Activated CD8-positive, alpha-beta memory T cell treated with anti-CD3 and anti-CD28 coated beads for 36 hours (primary cell): ENCODE measurements at regions not wholly inside any gene's neighbourhood (a gene's known extent, or its start where the extent isn't known, plus 50 kb on each side); places are given as distances from the start of the nearest gene placed in this dataset.
"Not testable (repeated sequence)": the region's sequence is repeated elsewhere in the genome, so short reads cannot be mapped to it uniquely, and the experiment has no call there.

Experiments
- CTCF ChIA-PET: fragments of 350-600 bp; sonication (Branson Sonifier 250); formaldehyde crosslinking; loops from one replicate; lab custom pipeline; 2021; ENCODE audit warnings: antibody characterized with exemption; lab: Charles Lee
- POLR2A ChIA-PET: fragments of 350-600 bp; sonication (Branson Sonifier 250); formaldehyde crosslinking; loops from one replicate; lab custom pipeline; 2021; ENCODE audit warnings: antibody characterized with exemption; lab: Charles Lee

DNA sequence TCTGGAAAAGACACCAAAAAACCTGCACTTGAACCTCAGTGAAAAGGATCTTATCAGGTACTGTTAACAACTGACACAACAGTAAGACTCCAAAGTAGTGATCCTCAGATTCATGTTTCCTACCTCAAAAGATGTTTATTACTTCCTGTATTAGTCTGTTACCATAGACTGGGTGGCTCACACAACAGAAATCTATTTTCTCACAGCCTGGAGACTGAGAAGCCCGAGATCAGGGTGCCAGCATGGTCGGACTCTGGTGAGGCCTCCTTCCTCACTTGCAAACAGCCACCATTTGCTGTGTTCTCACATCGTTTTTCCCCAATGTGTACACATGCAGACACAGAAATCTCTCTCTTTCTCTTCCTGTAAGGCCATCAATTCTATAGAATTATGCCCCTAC, 154.0 kb upstream of the THSD7A start:
- POLR2A ChIA-PET = no interaction called here
- CTCF ChIA-PET = no interaction called here

DNA sequence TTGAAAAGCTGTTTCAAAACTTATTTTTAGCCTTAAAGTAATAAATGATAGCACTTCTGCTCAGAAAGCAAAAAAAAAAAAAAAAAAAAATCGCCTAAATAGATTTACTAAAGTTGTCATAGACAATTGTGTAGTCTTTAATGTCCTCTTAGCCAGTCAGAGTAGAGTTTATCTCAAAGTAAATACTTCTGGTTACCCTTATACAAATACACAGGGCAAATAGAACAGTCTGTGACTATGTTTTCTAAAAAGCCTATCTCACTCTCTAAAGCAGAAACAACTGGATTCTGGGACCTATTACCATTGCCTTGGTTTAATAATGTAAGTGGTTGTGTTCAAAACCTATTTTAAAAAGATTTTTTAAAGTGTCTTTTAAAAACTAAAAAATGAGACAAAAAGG, 156.2 kb upstream of the THSD7A start:
- ChIA-PET CTCF (no interaction called here), POLR2A (no interaction called here)

DNA sequence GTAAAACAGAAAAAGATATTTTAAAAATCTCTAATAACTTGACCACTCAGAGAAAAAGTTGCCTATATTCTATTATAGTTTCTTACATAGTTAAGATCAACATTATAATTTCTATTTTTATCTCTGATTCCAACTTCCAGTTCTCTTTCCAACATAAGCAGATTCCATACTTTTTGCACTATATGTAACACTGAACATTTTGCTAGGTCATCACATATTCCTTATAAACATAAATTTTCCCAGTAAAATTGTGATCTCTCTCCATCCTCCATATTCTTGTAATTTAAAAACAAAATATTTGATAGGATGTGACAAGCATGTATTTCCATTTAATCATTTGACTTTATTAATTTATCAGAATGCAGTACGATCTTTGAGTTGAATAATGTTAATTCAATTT, 170.4 kb upstream of the THSD7A start:
- ChIA-PET POLR2A (no interaction called here), CTCF (no interaction called here)

DNA sequence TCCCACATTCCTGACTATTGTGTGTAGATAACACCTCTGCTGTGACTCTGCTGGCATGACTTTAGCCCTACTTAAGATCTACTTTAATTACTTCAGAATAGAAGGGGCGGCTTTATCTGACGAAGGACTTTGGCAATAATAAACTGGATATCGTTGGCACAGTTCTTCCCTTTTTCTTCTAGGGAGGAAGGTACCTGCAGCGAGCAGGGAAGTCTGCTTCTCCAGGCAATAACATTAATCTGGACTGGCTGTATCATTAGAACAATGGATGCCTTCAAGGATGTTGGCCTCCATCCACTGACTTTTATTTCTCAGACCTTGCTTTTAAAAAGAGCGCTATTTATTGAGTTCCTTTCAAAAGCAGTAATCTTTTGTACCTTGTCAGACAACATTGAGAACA, 172.6 kb upstream of the THSD7A start:
- ChIA-PET POLR2A (no interaction called here), CTCF (no interaction called here)

DNA sequence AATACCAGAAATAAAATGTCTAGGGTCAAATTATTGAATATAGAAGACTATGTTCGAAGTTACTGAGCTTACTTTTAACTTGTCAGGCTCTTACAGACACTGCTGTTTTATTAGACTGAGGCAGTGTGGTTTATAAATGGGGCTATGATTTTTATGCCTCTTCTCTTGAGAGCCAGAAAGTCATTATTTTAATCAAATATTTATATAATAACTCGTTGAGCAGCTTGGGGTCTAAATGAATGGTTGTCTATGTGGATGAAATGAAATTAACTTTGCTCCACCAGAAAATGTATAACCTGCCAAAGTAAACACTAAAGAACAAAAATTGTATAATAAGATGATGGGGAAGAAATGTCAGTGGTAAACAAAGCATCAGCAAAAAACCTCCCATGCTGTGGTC, 175.6 kb upstream of the THSD7A start:
- POLR2A ChIA-PET = no interaction called here
- CTCF ChIA-PET = no interaction called here

DNA sequence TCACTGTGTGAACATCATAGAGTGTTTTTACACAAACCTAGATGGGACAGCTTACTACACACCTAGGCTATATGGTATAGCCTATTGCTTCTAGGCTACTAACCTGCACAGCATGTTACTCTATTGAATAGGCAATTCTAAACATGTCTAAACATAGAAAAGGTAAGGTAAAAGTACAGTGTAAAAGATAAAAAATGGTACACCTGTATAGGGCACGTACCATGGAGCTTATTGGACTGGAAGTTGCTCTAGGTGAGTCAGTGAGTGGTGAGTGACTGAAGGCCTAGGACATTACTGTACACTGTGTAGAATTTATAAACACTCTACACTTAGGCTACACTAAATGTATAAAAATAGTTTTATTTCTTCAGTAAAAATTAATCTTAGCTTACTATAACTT, 182.0 kb upstream of the THSD7A start:
- CTCF ChIA-PET = no interaction called here
- POLR2A ChIA-PET = no interaction called here

DNA sequence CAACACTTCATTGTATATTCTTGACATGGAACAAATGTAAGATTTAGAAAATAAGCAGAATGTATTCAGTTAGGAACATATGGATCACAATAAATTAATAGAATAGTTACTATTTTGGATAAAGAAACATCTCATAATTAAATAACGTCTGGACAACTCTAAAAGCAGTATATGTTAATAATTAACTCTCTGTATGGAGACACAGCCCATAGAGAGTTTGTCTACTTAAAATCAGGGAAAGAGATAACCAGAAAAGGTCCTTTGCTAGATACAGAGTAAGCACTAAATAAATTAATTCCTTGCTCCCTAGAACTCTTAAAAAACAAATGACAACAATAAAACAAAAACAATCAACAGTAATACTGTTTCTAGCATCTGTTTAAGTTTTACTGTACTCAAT, 184.4 kb upstream of the THSD7A start:
- ChIA-PET POLR2A (no interaction called here), CTCF (no interaction called here)

DNA sequence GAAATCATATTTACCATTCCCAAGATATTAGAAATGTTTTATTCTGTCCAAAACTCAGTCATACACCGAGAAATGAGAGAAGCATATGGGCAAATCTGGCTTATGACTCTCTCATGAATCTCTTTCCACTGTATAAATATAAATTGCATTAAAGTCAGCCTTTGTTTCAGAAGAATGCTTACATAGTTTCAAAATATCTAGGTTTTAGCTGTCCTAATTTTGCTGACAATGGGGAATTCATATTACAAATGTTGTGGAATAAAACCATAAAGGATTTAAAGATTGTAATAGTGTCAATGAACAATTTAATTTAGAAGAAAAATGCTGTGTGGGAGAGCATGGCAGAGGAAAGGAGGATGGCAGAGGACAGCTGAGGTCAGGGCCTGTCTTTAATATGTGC, 185.0 kb upstream of the THSD7A start:
- ChIA-PET POLR2A (no interaction called here), CTCF (no interaction called here)

DNA sequence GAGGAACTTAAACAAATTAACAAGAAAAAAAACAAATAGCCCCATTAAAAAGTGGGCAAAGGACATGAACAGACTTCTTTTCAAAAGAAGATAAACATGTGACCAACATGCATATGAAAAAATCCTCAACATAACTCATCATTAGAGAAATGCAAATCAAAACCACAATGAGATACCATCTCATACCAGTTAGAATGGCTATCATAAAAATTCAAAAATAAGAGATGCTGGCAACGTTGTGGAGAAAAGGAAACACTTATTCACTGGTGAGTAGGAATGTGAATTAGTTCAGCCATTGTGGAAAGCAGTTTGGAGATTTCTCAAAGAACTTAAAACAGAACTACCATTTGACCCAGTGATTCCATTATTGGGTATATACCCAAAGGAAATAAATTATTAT, 189.1 kb upstream of the TMEM106B start:
- CTCF ChIA-PET, POLR2A ChIA-PET: not testable (repeated sequence)

DNA sequence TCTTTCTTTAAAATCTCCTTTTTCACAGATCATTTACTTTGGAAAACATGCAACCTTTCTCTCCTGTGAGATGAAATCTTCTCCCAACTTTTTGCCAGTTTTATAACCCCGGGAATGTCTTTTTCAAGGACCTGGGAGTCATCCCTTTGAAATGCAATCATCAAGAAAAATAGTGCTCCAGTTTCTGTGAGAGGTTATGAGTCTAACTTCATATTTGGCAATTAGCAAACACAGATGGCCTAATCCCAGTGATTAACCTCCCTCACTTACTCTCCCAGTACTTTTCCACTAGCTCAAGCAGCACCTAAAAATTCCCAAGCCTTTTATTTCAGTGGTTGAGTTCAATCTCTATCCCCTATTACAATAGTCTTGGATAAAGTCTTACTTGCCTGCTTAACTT, 185.8 kb upstream of the TMEM106B start:
- ChIA-PET CTCF (interaction anchor here (0.7 kb wide), 1 partner anchor 256 kb away, joined by 3 read pairs; no protein-coding TSS in a partner anchor), POLR2A (no interaction called here)

DNA sequence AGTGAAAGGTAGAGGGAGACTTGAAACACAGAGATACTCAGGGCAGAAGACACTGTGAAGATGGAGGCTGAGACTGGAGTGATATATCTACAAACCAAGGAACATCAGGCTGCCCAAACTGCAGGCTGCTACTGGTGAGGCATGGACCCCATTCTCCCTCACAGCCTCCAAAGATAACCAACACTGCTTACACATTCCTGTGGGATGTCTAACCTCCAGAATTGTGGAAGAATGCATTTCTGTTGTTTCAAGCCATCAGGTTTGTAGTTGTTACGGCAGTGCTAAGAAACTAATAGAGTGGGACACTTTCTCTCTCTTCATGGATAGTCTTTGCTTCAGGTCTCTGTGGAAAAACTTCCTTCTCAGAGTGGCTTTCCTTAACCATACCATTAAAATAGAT, 182.6 kb upstream of the TMEM106B start:
- ChIA-PET CTCF (no interaction called here), POLR2A (no interaction called here)

DNA sequence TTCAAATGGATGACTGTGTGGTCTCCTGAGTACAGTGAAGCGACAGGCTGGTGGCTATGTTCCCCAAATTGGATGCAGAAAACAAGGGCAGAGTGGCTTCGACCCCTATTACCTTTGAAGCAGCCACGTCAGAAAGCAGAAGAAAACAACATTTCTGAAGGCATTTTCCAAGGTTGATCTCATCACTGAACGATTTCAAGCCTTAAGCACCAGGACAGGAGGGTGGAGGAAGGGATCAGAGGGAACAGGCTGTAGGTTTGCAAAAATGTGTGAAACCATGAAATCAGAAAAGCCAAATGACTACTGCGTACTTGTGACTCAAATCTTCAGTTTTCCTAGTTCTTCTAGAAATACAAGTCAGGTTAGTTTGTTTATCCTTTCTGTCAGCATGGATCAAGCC, 181.0 kb upstream of the TMEM106B start:
- ChIA-PET CTCF (no interaction called here), POLR2A (no interaction called here)

DNA sequence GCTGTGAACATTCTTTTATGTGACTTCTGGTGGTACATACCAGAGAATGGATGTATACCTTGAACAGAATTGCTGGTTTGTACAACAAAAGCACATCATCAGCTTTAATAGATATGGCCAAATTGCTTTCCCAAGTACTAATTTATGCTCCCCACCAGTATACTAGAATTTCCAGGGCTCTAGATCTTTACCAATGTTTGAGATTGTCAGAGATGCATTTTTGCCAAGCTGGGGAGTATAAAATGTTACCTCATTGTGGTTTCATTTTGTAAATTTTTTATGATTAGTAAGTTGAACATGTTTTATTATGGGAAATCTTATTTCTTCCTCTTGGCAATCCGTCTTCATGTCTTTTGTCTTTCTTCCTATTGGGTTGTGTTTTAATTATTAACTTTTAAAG, 179.9 kb upstream of the TMEM106B start:
- ChIA-PET CTCF (no interaction called here), POLR2A (no interaction called here)

DNA sequence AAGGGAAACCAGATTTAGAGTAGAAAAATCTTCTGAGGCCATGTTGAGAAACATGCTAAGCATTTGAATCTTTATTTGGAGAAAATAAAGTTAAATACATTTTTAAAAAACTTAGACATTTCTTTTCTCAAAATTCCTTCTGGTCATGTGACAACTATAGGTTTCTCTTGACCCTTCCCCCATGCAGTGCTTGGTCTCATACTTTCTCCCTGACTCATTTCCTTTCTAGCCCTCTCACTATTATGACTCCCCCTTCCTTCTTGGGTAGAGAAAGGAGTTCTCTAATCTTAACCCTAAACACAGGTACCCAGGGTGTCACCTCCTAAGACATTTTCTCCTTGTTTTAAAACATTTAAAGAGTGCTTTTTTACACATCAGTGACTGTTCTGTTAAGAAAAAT, 179.5 kb upstream of the TMEM106B start:
- POLR2A ChIA-PET = no interaction called here

DNA sequence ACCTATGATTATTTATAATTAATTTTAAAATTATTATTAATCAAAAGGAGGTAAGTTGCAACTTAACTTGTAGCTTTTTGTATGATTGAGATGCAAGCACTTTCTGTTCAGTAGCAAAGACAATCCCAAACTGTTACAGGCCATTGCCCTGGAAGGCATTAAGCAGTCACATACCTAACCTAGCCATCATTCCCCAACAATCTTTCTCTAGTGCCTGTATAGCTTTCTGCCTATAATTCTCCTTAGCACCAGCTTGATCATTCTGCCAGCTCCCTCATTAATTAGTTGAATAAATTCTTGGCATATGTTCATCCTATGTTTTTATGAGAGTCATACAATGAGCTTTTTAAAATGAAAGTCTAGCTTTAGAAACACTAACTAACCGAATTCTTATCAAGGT, 178.9 kb upstream of the TMEM106B start:
- CTCF ChIA-PET = no interaction called here

More for the DNA sequence above, 179.5 kb upstream of the TMEM106B start:
- CTCF ChIA-PET = no interaction called here

DNA sequence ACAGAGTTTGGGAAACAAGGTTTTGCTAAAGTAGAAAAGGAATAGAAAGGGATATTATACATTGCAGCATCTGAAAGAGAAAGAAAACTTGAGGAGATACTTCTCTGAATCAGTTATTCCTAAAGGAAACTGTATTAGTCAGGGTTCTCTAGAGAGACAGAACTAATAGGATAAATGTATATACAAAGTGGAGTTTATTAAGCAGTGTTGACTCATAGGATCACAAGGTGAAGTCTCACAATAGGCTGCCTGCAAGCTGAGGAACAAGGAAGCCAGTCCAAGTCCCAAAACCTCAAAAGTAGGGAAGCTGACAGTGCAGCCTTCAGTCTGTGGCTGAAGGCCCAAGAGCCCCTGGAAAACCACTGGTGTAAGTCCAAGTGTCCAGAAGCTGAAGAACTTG, 167.6 kb upstream of the TMEM106B start:
- CTCF ChIA-PET, POLR2A ChIA-PET: not testable (repeated sequence)

More for the DNA sequence above, 178.9 kb upstream of the TMEM106B start:
- POLR2A ChIA-PET = no interaction called here

DNA sequence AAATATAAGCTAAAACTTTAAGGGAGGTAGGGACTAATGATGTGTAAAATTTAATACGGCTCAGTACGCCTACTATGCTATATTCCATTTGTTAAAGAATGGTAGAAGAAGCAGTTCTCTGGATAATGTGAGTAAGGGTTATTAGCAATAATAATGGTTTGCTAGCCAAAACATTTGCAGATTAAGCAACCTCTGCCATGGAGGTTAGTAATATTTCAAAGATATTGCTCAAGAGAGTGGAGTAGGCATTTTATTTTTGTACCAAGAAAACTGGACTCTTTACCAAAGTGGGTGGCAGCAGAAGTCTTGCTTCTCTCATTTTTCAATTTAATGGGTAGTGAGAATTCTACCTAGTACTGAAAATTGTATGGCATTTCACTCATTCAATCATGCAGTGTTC, 158.9 kb upstream of the TMEM106B start:
- CTCF ChIA-PET = no interaction called here
- POLR2A ChIA-PET = no interaction called here

DNA sequence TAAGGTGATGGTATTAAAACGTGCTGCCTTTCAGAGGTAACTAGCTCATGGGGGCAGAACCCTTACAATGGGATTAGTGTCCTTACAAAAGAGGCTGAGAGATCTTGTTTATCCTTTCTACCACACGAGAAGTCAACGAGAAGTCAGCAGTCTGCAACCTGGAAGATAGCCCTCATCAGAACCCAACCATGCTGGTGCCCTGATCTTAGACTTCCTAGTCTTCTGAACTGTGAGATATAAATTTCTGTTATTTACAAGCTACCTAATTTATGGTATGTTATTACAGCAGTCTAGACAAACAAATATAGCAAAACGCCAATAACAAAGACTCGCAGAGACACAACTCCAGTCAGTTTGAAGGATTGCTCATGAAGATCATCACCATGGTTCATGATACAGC, 157.5 kb upstream of the TMEM106B start:
- ChIA-PET CTCF (no interaction called here), POLR2A (no interaction called here)

DNA sequence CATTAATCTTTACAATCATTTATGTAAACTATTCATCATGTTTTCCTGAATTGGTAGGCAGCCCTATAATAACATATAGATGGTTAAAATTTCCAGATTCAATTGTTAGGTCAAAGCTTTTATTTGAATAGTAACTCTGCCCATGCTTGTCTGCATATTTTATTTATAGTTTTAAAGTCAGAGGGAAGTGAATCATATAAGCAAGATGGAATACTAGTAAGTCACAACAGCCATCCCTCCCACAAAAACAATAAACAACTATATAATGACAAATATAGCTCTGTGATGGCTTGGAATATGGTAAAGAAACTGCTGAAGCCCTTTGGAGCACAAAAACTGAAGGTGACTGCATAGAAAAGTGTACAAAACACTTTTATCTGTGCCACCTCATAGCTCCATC, 156.3 kb upstream of the TMEM106B start:
- CTCF ChIA-PET = no interaction called here
- POLR2A ChIA-PET = no interaction called here

DNA sequence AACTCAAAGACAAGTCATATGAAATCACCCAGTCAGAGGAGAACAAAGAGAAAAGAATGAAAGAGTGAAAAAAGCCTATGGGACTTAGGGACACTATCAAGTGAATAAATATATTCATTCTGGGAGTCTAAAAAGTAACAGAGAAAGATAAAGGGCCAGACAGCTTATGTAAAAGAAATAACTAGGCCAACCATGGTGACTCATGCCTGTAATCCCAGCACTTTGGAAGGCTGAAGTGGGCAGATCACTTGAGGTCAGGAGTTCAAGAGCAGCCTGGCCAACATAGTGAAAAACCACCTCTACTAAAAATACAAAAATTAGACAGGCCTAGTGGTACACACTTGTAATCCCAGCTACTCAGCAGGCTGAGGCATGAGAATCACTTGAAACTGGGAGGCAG, 154.7 kb upstream of the TMEM106B start:
- CTCF ChIA-PET = no interaction called here

DNA sequence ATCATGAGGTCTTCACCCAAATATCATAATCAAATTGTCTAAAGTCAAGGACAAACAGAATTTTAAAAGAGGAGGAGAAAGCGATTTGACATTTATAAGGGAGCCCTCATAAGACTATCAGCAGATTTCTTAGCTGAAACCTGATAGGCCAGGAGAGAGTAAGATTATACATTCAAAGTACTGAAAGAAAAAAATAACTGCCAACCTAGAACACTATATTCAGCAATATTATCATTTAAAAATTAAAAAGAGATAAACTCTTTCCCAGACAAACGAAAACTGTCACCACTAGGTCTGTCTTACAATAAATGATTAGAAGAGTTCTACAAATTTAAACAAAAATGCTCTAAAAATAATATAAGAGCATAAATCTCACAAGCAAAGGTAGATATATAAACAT, 154.1 kb upstream of the TMEM106B start:
- POLR2A ChIA-PET = no interaction called here
- CTCF ChIA-PET = no interaction called here

More for the DNA sequence above, 154.7 kb upstream of the TMEM106B start:
- POLR2A ChIA-PET = no interaction called here

DNA sequence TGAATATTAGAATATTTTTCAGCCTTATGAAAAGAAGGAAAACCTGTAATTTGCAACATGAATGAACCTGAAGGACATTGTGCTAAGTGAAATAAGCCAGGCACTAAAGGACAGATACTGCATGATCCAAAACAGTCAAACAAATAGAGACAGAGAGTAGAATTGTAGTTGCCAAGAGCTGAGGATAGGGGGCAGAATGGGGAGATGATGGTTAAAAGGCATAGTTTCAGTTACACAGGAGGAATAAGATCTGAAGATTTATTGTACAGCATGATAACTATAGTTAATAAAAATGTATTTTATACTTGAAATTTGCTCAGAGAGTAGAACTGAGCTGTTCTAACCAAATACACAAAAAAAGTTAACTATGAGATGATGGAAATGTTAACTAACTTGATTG, 149.0 kb upstream of the TMEM106B start:
- CTCF ChIA-PET = no interaction called here
- POLR2A ChIA-PET = no interaction called here
